WERI-Rb-1 (cell line): ENCODE measurements at regions not wholly inside any gene's neighbourhood (a gene's known extent, or its start where the extent isn't known, plus 50 kb on each side); places are given as distances from the start of the nearest gene placed in this dataset.

ENCODE experiments used
- DNase-seq: peaks from one replicate; pipeline ENCODE4 v3.0.0-alpha.2; 2020
- H3K27ac ChIP-seq: fragments of 250-450 bp; sonication (Bioruptor Pico); 2 replicates; pipeline ENCODE4 v1.5.1; 2020; ENCODE audit warnings: mild to moderate bottlenecking, moderate library complexity
- H3K27me3 ChIP-seq: fragments of 250-450 bp; sonication (Bioruptor Pico); 2 replicates; pipeline ENCODE4 v1.5.1; 2021; ENCODE audit warnings: mild to moderate bottlenecking, low read depth, moderate library complexity; ENCODE audit not compliant: insufficient read depth, severe bottlenecking
- H3K36me3 ChIP-seq: fragments of 250-450 bp; sonication (Bioruptor Pico); 2 replicates; pipeline ENCODE4 v1.5.1; 2020; ENCODE audit warnings: mild to moderate bottlenecking, moderate library complexity
- H3K4me3 ChIP-seq: 2 replicates; pipeline ENCODE4 v1.5.1; 2011; ENCODE audit warnings: low read depth, mild to moderate bottlenecking, control low read depth, low read length
- H3K9me3 ChIP-seq: fragments of 250-450 bp; sonication (Bioruptor Pico); 2 replicates; pipeline ENCODE4 v1.5.1; 2021; ENCODE audit warnings: mild to moderate bottlenecking, moderate library complexity; ENCODE audit not compliant: severe bottlenecking
- TF ChIP-seq, protein P1 (sequence below): IDR thresholded peaks from 2 replicates; pipeline ENCODE4 v1.5.1; 2011; ENCODE audit warnings: low read depth, mild to moderate bottlenecking, control low read depth, inconsistent platforms, low read length

DNA sequence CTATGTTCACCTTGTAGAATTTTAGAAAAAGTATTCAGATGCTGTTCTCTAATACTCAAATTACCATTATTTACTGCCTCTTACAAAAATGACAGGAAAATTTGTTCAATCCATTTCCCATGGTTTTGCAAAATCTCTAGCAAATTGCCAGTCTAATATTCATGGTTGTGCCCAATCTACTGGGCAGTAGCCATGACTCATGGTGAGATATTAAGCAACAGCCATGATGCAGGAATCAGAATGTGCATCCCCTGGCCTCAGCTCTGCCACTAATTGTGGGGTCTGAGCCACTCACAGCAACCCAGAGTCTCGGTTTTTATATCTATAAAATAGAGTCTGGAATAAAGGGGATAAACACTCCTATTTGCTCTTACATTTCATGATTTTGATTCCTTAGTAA lies 353.6 kb downstream of the DEPDC1B start:
- TF ChIP-seq, protein P1, sequence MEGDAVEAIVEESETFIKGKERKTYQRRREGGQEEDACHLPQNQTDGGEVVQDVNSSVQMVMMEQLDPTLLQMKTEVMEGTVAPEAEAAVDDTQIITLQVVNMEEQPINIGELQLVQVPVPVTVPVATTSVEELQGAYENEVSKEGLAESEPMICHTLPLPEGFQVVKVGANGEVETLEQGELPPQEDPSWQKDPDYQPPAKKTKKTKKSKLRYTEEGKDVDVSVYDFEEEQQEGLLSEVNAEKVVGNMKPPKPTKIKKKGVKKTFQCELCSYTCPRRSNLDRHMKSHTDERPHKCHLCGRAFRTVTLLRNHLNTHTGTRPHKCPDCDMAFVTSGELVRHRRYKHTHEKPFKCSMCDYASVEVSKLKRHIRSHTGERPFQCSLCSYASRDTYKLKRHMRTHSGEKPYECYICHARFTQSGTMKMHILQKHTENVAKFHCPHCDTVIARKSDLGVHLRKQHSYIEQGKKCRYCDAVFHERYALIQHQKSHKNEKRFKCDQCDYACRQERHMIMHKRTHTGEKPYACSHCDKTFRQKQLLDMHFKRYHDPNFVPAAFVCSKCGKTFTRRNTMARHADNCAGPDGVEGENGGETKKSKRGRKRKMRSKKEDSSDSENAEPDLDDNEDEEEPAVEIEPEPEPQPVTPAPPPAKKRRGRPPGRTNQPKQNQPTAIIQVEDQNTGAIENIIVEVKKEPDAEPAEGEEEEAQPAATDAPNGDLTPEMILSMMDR, result no peak
- H3K27me3 ChIP-seq, result no peaks in the 10 kb centered on the region
- no peaks in the 10 kb centered on the region for H3K36me3 ChIP-seq
- DNase-seq, result no peak
- no peak overlapping the region for H3K4me3 ChIP-seq
- no peak overlapping the region for H3K27ac ChIP-seq
- H3K9me3 ChIP-seq, result no peaks in the 10 kb centered on the region

- Histone ChIP-seq H3K36me3 (no peaks in the 10 kb centered on the region), H3K4me3 (no peak overlapping the region), H3K27ac (no peak overlapping the region), H3K9me3 (no peaks in the 10 kb centered on the region), H3K27me3 (no peaks in the 10 kb centered on the region)
- TF ChIP-seq, protein P1, result no peak
- no peak for DNase-seq
Observed at GRCh38 chr5:60343102-60343501, 356.9 kb downstream of the DEPDC1B start.

DNA sequence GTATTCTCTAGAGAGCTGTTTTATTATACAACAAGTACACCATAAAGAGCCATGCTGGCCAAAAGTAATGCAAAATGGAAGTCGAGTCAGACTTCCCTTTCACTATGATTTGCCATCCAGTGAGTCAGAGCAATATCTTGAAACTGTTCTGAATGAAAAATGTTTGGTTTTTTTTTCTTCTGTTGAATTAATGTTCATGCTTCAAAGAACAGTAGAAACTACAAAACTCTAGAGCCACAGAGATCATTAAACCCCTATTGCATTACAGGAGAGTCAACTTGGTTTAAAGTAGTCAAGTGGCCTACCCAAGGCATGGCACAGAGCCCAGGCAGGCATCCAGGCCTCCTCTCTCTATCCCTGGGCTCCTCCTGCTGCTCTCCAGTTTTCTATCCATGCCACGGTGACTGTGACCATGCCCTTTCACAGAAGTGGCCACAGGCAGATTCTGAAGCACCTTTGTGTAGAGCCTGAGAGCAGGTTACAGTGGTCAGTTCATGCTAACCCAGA lies 358.9 kb downstream of the DEPDC1B start:
- Histone ChIP-seq H3K27me3 (no peaks in the 10 kb centered on the region), H3K36me3 (no peaks in the 10 kb centered on the region), H3K9me3 (no peaks in the 10 kb centered on the region), H3K27ac (no peak overlapping the region), H3K4me3 (no peak overlapping the region)
- TF ChIP-seq, protein P1, result no peak
- DNase-seq, result no peak

- TF ChIP-seq, protein P1, result no peak
- no peak for DNase-seq
- Histone ChIP-seq H3K27ac (no peak overlapping the region), H3K36me3 (no peaks in the 10 kb centered on the region), H3K27me3 (no peaks in the 10 kb centered on the region), H3K9me3 (no peaks in the 10 kb centered on the region), H3K4me3 (no peak overlapping the region)
Observed at GRCh38 chr5:60340326-60340725, 359.6 kb downstream of the DEPDC1B start.

DNA sequence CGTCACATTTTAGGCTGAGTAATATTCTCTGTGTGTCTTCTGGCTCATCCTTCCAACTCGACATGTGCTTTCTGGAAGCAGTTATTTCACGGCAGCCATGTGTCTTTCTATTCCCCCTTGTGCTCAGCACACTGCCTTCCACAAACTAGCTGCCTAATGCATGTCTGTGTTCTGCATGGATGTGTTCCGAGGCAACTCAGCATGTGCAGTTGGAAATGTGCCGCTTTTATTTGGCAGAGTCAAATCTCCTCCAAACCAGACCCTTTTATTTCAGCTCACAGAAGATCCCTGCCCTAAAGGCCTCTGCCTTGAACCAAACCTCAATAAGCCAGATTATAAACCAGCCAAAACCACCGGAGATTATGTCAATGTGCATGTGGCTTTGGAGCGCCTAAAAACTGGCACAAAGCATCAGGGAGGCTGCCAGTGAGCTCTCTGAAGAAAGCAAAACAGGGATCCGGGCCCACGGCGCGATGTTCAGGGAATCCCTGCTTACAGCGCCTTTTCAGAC lies 360.2 kb downstream of the DEPDC1B start:
- H3K27ac ChIP-seq, result no peak overlapping the region
- H3K4me3 ChIP-seq, result no peak overlapping the region
- H3K36me3 ChIP-seq, result no peaks in the 10 kb centered on the region
- DNase-seq, result no peak
- TF ChIP-seq, protein P1, result no peak
- H3K9me3 ChIP-seq, result no peaks in the 10 kb centered on the region
- H3K27me3 ChIP-seq, result no peaks in the 10 kb centered on the region

DNA sequence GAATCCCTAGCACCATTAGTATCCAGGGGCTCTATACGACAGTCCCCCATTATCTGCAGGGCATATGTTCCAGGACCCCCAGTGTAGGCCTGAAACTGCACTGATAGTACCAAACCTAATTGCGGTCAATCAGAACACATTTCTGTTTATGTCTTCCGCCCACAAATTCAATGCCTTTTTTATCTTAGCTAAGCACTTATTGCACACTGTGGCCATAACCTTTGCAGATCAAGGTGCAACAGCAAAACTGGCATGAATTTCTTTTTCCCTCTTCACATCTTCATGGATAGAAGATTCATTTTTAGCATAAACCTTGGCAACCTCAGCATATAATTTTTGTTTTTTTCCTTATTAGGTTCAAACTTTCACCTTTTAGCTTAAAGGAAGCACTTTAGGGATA lies 361.1 kb downstream of the DEPDC1B start:
- no peak overlapping the region for H3K4me3 ChIP-seq
- TF ChIP-seq, protein P1, result no peak
- no peak overlapping the region for H3K27ac ChIP-seq
- H3K27me3 ChIP-seq, result no peaks in the 10 kb centered on the region
- DNase-seq, result no peak
- H3K9me3 ChIP-seq, result no peaks in the 10 kb centered on the region
- H3K36me3 ChIP-seq, result no peaks in the 10 kb centered on the region
